IPS-11a (cell line): ENCODE measurements at regions not wholly inside any gene's neighbourhood (a gene's known extent, or its start where the extent isn't known, plus 50 kb on each side); places are given as distances from the start of the nearest gene placed in this dataset.
"Not testable (repeated sequence)": the region's sequence is repeated elsewhere in the genome, so short reads cannot be mapped to it uniquely, and the experiment has no call there.

Experiments used
- H3K4me3 ChIP-seq: one replicate; pipeline ENCODE4 v1.5.1; 2013; ENCODE audit warnings: low read depth, low read length, control low read depth

DNA sequence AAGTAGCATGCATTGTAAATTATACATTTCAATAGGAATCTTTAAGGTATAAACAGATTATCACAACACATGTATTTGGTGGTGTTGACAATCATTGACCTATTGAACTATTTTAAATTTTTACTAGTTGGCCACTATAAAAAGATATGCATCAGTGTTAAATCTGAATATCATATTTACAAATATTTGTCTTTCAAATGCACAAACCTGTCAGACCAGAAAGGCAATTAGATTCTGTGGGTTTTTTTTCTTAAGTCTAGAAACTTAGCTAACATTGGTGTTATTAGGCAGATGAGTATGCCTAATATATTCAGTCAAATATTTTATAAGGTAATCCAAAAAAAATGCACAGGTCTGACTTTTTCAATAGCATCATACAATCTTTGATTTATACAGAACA lies 241.4 kb upstream of the DGKB start:
- H3K4me3 ChIP-seq = no peak overlapping the region

DNA sequence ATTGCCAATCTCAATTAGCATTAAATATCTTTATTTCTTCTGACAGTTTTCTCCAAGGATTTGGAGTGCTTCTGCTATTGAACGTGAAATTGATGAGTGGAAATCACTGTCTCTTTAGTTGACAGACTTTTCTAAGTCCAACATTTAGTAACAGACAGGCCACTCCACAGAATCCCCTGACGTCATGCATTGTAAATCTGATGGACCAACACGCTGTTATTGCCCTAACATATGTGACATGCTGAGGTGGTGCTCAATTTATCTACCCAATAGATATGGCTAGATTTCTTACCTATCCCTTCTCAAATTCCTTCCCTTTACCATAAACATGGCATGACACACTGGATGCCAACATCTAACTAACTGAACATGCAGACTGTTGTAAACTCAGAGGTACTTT lies 240.6 kb upstream of the DGKB start:
- H3K4me3 ChIP-seq = no peak overlapping the region

DNA sequence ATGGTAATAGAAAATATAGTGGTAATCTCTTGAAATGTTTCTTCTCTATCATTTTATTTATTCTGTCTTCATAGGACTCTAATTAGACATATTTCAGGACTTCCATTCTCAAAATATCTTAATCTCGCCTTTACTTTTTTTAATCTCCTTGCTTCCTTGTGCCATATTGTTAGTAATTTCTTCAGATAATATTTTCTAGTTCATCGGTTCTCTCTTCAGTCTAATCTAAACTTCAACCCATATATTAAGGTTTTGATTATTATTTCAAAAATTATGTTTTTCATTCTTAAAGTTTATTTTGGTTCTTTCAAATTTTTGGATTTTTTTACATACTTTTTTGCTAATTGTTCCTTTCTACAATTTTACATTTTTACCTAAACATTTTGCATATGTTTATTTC lies 237.9 kb upstream of the DGKB start:
- H3K4me3 ChIP-seq = no peak overlapping the region

DNA sequence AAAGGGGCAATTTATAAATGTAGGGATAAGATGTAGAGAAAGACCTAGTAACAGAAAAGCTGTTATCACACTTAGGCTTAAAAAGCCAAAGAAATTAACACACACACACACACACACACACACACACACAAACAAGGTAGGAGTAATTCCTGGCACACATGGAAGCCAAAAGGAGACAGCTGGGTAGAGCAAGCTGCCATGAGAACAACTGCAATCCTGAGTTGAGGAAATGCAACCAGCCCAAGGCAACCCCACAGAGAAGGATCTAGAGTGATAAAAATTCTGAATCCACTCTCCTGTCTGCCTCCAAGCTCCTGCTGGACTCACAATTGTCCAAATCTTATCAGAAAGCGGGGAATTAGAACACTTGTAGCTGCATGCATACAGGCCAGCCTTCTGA lies 229.1 kb upstream of the DGKB start:
- H3K4me3 ChIP-seq = no peak overlapping the region

DNA sequence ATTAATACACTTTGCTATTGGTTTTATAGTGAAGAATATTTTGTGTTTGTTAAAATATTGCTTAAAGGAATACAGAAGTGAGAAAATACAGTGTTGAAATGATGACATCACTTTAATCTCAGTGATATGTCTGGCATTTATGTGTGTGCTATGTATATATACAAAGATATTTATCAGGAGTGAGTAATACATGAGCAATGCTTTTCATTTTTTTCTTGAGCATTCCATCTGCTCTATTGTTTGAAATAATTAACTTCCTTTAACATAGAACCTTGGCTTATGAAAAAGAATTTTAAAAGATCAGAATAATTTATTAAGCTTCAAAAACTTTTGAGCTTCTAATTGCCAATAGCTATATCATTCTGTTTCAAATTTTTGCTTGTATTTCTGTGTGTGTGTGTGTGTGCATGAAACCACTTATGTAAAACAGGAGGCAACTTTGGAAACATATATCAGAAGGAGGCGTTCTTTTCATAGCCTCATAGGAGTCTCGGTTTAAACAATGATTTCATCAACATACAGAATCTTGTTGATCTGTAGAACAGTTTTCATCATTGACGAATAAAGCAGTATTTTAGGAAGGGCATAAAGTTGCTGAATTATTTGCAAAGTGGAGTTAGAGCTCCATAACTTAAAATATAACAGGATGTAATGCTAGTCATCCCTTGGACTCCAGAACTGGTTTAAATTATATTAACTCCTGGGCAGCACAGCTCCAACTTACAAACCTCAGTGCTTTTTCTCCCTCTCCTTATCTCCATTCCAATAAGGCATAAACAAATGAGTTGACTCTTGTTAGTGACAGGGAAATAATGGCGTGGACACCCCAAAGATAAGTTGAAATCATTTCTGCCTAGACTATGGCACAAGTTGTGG lies 228.4 kb upstream of the DGKB start:
- H3K4me3 ChIP-seq = no peak overlapping the region

DNA sequence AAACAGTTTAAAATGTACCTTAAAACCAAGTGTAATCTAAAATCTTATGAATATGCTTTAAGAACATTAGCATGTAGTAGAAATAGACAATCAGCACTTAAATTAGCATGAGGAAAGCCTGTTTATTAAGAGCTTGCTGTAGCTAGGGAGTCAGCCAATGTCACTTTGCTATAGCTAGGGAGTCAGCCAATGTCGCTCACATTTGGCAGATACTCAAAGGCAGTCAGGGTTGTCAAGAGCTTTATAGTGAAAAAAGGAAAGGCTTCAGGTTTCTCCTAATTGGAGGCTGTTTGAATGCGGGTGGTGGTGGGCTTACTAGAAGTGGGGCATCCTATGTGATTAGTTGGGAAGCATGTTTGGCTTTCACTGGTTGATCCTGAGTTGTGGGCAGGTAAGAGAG lies 226.2 kb upstream of the DGKB start:
- H3K4me3 ChIP-seq = no peak overlapping the region

DNA sequence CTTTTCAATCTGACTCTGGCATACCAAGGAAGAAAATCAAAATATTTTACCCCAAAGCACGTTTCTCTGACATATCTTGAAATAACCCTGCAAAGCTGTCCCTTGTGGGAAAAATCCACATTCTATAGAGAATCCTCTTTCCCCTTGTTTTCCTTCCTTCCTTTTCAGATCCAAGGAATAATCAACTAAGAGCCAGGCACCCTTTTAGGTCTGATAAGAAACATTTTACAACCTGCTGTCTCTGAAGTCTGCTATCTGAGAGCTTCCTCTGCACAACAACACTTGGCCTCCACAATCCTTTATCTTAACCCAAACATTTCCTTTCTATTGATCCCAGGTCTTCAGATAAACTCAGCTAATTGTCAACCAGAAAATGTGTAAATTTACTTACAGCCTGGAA lies 224.1 kb upstream of the DGKB start:
- not testable (repeated sequence) for H3K4me3 ChIP-seq

DNA sequence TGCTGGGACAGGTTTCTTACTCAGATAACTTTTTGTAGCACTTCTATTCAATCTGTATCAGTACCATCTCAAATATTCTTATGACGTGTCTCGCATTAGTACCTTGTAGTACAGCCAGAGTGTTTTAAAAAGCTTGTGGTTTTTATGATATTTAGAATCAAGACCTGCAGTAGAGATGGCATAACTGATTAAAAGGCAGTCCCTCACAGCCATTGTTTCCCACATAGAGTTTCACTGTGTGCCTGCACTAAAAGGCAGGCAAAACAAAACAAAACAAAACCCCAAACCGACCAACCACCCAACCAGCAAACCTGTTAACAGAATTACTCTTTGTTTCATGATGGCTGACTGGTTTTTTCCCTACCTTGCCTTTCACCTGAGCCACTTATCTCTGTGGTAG lies 221.3 kb upstream of the DGKB start:
- no peak overlapping the region for H3K4me3 ChIP-seq

DNA sequence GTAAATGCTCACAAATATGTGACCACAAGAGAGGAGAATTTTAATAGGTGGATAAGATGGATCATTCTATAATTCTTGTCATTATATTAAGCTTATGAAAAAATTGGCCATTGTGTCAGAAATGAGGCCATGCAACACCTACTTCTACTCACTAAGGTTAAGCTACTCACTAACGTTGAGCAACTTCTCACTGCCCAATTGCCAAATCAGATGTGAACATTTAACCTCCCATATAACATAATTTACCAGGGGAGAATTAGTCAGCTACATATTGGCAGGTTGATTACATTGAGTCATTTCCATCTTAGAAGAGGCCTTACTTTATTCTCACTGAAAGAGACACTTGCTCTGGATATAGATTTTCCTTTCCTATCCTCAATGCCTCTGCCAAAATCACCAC lies 211.2 kb upstream of the DGKB start:
- no peak overlapping the region for H3K4me3 ChIP-seq

DNA sequence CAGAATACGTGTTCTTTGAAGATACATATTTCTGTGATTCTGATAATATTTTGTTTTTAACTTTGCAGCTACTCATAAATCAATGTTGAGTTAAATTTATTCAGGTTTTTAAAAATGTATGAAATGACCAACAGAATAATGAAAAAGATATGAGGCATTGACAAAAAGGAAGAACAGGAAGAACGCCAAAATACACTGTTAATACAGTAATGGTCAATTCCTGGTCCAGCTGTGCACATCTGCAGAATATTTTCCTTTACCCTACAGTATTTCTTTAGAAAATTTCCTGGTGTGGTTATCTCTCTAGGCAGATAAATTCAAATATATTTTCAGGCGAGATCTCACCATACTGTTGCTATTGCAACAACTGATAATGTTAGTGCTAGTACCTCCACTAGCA lies 203.2 kb upstream of the DGKB start:
- no peak overlapping the region for H3K4me3 ChIP-seq

DNA sequence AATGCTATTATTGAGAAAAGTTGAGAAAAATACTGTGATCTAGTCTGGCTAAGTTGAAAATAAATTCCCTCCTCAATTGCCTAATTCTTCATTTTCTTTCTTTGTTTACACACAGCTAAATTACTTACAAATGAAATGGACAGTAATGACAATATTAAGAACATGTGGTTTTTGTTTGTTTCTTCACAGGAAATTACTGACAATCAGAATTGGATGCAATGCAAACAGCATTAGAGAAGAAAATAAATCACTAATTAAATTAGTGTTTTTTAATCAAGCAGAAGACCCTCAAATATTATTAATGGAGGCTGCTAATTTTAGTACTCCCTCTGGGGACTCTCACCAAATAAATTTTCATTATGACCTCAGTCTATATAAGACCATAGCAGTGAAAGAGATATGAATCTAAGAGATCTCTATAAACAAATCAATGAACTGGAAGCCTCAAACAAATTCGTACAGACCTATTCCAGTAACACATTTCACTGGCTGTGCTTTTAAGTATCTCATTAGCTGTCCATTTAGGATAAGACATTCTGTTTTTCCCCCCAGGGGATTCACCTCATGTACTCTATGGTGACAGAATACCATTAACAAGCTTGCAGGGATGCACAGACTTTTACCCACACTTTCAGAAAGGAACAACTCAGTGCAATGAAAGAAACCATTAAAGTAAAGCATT lies 202.0 kb upstream of the DGKB start:
- no peak overlapping the region for H3K4me3 ChIP-seq

DNA sequence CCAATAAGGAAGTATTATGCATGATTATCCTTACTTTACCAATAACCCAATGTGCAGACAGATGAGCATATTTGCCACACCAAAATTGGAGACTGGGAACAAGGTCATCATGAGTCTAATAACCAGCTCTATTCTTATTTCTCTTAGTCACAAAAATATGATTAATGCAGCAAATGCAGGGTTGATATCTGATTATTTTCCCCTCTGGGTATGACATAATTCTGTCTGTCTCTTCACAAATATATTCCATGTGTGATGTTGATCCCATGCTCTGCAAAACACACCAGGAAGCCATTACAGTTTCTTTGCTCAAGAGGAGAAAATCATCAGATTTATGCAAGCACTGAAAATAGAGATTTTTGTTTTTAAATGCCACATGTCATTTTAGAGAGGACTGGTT lies 196.5 kb upstream of the DGKB start:
- no peak overlapping the region for H3K4me3 ChIP-seq

DNA sequence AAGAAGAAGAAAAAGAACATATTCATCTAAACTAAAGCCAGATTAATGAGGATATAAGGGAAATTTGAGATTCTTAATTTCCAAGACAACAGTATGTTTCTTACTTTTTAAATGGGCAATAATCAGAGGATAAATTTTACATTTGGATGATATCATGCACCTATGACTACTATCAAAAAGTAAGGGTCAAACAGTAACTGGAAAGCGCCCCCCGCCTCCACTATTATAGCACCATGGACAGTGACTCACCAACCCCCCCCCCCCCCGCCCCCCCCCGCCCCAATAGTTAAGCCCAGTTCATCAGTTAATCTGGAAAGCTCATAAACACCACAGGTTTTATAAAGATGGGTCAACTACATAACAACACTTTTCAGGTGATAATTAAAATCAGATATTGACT lies 194.3 kb upstream of the DGKB start:
- H3K4me3 ChIP-seq = no peak overlapping the region

DNA sequence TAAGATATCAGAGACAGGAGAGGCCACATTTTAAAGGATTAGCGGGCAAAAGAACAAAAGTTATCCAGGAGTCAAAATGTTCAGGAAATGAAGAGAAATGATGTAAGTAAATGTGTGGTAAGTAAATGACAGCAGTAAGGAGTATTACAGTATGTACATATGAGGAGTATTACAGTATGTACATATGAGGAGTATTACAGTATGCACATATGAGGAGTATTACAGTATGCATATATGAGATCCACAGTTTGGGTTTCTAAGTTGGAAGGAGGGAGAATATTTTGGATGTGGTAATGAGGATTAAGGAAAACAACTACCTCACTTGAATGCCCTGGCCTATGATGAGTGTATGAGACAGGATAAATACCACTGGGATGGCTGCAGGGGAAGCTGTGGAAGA lies 192.4 kb upstream of the DGKB start:
- no peak overlapping the region for H3K4me3 ChIP-seq

DNA sequence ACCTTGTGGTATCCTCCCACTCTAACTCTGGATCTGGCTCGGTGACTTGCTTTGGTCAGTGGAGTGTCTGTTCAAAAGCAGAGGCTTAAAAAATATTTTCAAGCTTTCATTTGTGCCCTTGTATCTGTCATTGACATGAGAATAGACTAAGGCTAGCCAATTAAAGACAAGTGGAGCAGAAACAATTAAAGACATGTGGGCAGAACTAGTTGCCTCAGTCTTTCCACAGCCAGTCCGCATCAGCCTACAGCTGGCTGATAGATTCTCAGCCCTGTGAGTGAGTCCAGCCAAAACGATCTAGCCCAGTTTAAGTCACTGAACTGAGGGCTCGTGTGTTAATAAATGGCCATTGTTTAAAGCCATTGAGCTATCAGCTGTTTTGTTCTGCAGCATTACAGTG lies 185.2 kb upstream of the DGKB start:
- no peak overlapping the region for H3K4me3 ChIP-seq

DNA sequence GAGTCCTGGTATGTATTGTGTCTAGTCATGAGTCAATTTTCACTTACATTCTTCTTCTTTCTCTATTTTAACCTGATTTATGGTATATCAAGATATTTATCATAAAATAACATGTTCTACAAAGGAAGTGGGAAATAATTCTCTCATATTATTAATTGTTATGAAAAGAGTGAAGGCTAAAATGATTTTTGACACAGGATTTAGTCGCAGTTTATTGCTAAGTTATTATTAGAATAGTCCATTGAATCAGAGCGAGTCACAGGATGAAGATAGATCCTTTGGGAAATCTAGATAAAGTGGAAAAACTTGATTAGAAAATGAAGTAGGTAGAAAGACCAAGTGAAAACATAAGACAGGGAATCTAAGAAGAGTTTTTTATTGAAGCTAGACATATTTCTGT lies 184.3 kb upstream of the DGKB start:
- no peak overlapping the region for H3K4me3 ChIP-seq

DNA sequence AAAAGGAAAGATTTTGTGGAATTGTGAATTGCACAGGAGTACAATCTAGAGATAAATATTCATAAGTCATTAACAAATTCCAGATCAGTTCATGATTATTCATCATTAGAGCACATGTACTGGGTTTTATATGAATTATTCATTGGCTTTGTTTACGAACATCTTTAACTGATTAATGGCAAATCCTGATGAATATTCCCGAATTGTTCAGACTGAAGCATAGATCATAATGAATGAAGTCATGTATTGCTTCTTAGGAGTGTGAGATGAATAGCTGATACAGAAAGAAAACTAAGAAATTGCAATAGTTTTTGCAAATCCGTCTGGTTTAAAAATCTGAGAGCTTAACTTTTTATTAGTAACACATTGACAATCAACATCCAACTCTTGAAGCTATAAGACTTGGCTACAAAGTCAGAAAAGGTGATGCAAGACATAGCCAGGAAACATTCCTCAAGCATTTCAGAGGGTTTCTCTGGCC lies 183.6 kb upstream of the DGKB start:
- no peak overlapping the region for H3K4me3 ChIP-seq

DNA sequence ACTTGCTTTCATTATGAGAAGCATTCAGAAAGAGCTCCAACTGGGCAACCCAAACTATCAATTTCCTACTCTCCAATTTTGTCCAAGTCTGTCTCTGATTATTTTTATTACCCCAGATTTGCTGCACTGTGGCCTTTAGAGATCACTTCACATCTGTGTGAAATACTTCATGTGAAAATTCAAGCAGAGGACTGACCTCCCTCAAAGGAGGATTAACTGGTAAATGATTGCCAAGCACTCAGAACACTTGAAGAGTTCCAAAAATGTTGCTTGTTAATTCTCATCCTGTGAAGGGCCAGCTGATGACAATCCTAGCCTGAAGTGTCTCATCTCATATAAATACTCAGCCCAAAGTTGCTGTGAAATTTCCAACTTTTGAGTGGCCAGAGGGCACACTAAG lies 182.8 kb upstream of the DGKB start:
- no peak overlapping the region for H3K4me3 ChIP-seq

DNA sequence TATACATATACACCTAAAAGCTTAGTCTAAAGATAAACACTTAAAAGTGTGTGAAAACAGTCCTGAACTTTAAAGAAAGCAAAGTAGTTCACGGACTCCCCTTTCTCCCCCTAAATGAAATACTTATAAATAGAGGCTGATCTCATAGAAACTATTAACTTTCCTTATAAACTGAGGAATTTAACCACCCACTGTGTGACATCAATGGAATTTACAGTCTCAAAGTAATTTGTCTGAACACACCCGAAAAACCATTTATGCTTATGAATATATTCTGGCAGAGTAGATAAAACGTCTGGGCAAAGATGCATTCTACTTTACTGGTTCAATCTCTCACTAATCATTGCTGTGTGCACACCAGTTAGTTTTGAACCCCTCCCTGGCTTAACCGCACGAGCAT lies 181.8 kb upstream of the DGKB start:
- H3K4me3 ChIP-seq = no peak overlapping the region

DNA sequence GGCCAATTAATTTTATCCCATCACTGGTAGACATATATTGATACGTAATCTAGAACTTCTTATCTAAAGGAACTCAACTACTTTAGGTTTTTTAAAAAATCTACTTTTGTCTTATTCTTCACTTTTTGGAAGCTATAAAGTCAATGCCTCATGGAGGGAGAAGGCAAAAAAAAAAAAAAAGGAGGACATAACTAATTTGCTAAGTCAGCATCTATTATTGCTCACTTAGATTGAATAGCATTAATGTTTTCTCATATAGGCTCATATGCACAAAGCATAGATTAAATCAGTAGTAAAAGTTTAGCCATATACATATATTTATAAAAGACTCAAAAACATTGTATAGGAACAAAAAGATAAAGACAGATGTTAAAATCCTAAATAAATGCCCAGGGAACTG lies 179.3 kb upstream of the DGKB start:
- no peak overlapping the region for H3K4me3 ChIP-seq

DNA sequence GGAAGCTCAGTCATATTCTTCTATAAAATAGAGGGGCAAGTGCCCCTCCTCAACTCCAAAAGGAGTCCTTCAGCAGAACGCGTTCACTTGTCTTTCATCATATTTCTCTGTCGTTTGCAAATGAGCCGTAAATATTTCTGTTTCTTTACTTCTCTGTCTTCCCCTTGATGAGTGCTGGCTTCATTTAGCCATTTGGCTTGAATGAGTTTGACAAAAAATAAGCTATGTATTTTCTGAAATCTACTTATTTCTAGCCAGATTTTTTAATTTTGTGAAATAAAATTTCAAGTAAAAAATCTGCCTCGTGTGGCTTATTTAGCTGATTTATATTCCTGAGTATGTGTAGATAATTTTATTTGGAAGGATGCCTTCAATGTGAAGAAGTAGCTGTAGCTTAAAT lies 170.8 kb upstream of the DGKB start:
- H3K4me3 ChIP-seq = no peak overlapping the region

DNA sequence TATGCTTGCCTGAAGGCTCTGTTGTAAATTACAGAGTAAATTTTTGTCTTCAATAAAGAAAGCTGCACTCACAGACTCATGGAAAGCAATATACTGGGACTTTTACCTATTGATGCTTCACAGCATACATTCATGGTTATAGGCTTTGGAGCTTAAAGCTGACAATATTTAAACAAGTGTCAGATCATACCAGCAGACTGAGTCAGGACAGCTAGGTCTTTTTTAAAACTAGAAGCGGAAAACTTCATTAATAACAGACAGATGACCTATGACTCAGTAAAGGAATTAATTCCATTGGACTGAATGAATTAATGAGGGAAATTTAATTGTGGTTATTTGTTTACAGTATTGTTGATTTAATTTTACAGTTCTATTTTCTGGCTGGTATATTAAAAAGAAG lies 165.8 kb upstream of the DGKB start:
- H3K4me3 ChIP-seq = no peak overlapping the region

DNA sequence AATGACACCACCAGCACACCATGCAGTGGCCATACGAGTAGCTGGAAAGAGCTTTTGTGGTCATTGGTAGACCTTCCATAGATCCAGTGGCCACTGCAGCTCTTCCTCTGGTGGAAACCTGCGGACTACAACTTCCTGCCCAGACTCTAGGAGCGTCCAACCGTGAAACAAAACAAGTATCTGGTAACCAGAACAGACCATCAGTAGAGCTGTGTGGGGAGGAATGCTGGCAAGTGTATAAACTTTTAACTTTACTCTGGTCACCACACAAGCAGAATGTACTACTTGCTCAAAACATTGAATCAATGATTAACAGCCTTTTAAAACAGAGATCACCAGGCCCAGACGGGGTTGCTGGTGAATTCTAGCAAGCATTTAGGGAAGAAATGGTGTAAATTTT lies 154.7 kb upstream of the DGKB start:
- H3K4me3 ChIP-seq = no peak overlapping the region
